ENCODE measurements at regions not wholly inside any gene's neighbourhood (a gene's known extent, or its start where the extent isn't known, plus 50 kb on each side); places are given as distances from the start of the nearest gene placed in this dataset.

DNA sequence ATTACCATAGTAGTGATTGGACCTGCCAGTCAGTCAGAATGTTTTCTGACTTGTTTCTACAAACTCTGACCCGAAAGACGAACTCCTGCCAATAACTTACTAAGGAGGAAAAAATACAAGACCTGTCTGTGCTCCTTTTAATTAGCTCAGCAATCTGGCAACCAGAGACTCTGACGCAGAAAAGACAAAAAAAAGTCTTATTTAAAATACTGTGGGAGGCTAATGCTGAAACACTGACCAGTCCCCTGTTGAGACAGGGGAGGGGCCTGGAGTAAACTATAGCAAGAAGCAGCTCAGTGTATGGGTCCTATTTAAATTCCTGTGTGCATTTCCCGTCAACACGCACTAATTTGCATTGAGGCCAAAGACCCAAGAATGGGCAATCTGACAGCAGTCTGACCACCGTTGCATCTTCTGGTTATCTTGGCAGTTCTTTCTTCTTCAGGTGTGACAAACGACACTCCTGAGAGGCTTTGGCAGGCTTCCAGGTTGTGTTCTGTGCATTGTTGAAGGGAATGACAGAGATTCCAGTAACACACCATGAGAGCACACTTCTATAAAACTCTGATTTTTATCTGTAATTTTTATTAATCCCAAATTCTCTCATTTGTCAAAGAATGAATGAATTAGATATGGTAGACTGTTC, 1114.3 kb downstream of the IGSF11 start:
- TF ChIP-seq TAF1 (IDR thresholded peaks at IDR 0.05; ENCODE audit: borderline replicate concordance, low read depth, low read length) (no peak), GABPA (IDR thresholded peaks at IDR 0.05; ENCODE audit: low read depth) (no peak), NRF1 (IDR thresholded peaks at IDR 0.05; ENCODE audit: low read depth, low read length) (no peak), FOXJ3 (CRISPR knock-in tag; IDR thresholded peaks at IDR 0.05) (no peak), RXRA (IDR thresholded peaks at IDR 0.05; ENCODE audit: borderline replicate concordance, low read depth) (no peak), RAD21 (IDR thresholded peaks at IDR 0.05; ENCODE audit: low read length) (no peak)
- TF ChIP-seq, protein P1, sequence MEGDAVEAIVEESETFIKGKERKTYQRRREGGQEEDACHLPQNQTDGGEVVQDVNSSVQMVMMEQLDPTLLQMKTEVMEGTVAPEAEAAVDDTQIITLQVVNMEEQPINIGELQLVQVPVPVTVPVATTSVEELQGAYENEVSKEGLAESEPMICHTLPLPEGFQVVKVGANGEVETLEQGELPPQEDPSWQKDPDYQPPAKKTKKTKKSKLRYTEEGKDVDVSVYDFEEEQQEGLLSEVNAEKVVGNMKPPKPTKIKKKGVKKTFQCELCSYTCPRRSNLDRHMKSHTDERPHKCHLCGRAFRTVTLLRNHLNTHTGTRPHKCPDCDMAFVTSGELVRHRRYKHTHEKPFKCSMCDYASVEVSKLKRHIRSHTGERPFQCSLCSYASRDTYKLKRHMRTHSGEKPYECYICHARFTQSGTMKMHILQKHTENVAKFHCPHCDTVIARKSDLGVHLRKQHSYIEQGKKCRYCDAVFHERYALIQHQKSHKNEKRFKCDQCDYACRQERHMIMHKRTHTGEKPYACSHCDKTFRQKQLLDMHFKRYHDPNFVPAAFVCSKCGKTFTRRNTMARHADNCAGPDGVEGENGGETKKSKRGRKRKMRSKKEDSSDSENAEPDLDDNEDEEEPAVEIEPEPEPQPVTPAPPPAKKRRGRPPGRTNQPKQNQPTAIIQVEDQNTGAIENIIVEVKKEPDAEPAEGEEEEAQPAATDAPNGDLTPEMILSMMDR (IDR thresholded peaks at IDR 0.05) = no peak
- TF ChIP-seq, protein P2, sequence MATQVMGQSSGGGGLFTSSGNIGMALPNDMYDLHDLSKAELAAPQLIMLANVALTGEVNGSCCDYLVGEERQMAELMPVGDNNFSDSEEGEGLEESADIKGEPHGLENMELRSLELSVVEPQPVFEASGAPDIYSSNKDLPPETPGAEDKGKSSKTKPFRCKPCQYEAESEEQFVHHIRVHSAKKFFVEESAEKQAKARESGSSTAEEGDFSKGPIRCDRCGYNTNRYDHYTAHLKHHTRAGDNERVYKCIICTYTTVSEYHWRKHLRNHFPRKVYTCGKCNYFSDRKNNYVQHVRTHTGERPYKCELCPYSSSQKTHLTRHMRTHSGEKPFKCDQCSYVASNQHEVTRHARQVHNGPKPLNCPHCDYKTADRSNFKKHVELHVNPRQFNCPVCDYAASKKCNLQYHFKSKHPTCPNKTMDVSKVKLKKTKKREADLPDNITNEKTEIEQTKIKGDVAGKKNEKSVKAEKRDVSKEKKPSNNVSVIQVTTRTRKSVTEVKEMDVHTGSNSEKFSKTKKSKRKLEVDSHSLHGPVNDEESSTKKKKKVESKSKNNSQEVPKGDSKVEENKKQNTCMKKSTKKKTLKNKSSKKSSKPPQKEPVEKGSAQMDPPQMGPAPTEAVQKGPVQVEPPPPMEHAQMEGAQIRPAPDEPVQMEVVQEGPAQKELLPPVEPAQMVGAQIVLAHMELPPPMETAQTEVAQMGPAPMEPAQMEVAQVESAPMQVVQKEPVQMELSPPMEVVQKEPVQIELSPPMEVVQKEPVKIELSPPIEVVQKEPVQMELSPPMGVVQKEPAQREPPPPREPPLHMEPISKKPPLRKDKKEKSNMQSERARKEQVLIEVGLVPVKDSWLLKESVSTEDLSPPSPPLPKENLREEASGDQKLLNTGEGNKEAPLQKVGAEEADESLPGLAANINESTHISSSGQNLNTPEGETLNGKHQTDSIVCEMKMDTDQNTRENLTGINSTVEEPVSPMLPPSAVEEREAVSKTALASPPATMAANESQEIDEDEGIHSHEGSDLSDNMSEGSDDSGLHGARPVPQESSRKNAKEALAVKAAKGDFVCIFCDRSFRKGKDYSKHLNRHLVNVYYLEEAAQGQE (IDR thresholded peaks at IDR 0.05; ENCODE audit: low read depth, low read length) = no peak
- TF ChIP-seq, protein P3, sequence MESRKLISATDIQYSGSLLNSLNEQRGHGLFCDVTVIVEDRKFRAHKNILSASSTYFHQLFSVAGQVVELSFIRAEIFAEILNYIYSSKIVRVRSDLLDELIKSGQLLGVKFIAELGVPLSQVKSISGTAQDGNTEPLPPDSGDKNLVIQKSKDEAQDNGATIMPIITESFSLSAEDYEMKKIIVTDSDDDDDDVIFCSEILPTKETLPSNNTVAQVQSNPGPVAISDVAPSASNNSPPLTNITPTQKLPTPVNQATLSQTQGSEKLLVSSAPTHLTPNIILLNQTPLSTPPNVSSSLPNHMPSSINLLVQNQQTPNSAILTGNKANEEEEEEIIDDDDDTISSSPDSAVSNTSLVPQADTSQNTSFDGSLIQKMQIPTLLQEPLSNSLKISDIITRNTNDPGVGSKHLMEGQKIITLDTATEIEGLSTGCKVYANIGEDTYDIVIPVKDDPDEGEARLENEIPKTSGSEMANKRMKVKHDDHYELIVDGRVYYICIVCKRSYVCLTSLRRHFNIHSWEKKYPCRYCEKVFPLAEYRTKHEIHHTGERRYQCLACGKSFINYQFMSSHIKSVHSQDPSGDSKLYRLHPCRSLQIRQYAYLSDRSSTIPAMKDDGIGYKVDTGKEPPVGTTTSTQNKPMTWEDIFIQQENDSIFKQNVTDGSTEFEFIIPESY (IDR thresholded peaks at IDR 0.05; ENCODE audit: borderline replicate concordance, low read depth) = no peak
